Neural cell (in vitro differentiated cells): ENCODE measurements at regions not wholly inside any gene's neighbourhood (a gene's known extent, or its start where the extent isn't known, plus 50 kb on each side); places are given as distances from the start of the nearest gene placed in this dataset.

Experiments used
- H2AFZ ChIP-seq: fragments of 200-600, 300-800 bp; sonication (generic), shearing (Covaris generic); 2 replicates; pipeline ENCODE4 v1.6.0; 2014; ENCODE audit warnings: low read depth, mild to moderate bottlenecking, antibody characterized with exemption, low read length, moderate library complexity
- H3F3A ChIP-seq: fragments of 200-600 bp; shearing (Covaris generic); 2 replicates; pipeline ENCODE4 v1.6.1; 2016; ENCODE audit warnings: mild to moderate bottlenecking, moderate library complexity, mixed read lengths, antibody characterized with exemption, low read length; ENCODE audit not compliant: insufficient read depth, poor library complexity, severe bottlenecking
- H3K27ac ChIP-seq: fragments of 200-600, 300-800 bp; sonication (generic), shearing (Covaris generic); 2 replicates; pipeline ENCODE4 v1.5.1; 2014; ENCODE audit warnings: mild to moderate bottlenecking, low read length, moderate library complexity
- H3K27me3 ChIP-seq: fragments of 300-800, 200-600 bp; sonication (generic), shearing (Covaris generic); 2 replicates; pipeline ENCODE4 v1.6.0; 2014; ENCODE audit warnings: mild to moderate bottlenecking, low read depth, low read length, moderate library complexity; ENCODE audit not compliant: insufficient read depth
- H3K36me3 ChIP-seq: fragments of 300-800, 200-600 bp; sonication (generic), shearing (Covaris generic); 2 replicates; pipeline ENCODE4 v1.5.1; 2014; ENCODE audit warnings: mild to moderate bottlenecking, antibody characterized with exemption, low read length, moderate library complexity; ENCODE audit not compliant: insufficient read depth
- H3K4me2 ChIP-seq: fragments of 300-800, 200-600 bp; sonication (generic), shearing (Covaris generic); 2 replicates; pipeline ENCODE4 v1.6.0; 2014; ENCODE audit warnings: mild to moderate bottlenecking, low read length
- H3K4me3 ChIP-seq: fragments of 300-800, 200-600 bp; sonication (generic), shearing (Covaris generic); 2 replicates; pipeline ENCODE4 v1.5.1; 2014; ENCODE audit warnings: mild to moderate bottlenecking, low read length, moderate library complexity
- H3K79me2 ChIP-seq: fragments of 200-600 bp; shearing (Covaris generic); replicated peaks from 2 replicates; pipeline ENCODE4 v1.6.0; 2014; ENCODE audit warnings: mild to moderate bottlenecking, low read length, moderate library complexity; ENCODE audit not compliant: insufficient read depth
- H3K9ac ChIP-seq: fragments of 300-800, 200-600 bp; sonication (generic), shearing (Covaris generic); 2 replicates; pipeline ENCODE4 v1.6.1; 2016; ENCODE audit warnings: mild to moderate bottlenecking, low read length, mixed read lengths
- H3K9me2 ChIP-seq: fragments of 200-600 bp; shearing (Covaris generic); 2 replicates; pipeline ENCODE4 v1.6.1; 2016; ENCODE audit warnings: mild to moderate bottlenecking, low read length, mixed read lengths; ENCODE audit not compliant: insufficient read depth
- H3K9me3 ChIP-seq: fragments of 200-600, 300-800 bp; sonication (generic), shearing (Covaris generic); 2 replicates; pipeline ENCODE4 v1.6.1; 2016; ENCODE audit warnings: mild to moderate bottlenecking, mixed run types, low read length, moderate library complexity, mixed read lengths
- H4K20me1 ChIP-seq: fragments of 200-600 bp; shearing (Covaris generic); 2 replicates; pipeline ENCODE4 v1.6.1; 2016; ENCODE audit warnings: mild to moderate bottlenecking, mixed run types; ENCODE audit not compliant: insufficient read depth
- EP300 ChIP-seq: fragments of 450-650 bp; conservative IDR thresholded peaks from 2 replicates; pipeline ENCODE4 v1.6.1; 2014; ENCODE audit warnings: antibody characterized with exemption, mild to moderate bottlenecking, moderate library complexity; ENCODE audit not compliant: poor library complexity, severe bottlenecking
- EZH2 ChIP-seq: fragments of 200-600, 300-800 bp; shearing (Covaris generic), sonication (generic); IDR thresholded peaks from 2 replicates; pipeline ENCODE4 v1.6.1; 2014; ENCODE audit warnings: antibody characterized with exemption, low read length, borderline replicate concordance, mild to moderate bottlenecking; ENCODE audit not compliant: insufficient read depth, poor library complexity, severe bottlenecking
- MXI1 ChIP-seq: fragments of 450-650 bp; conservative IDR thresholded peaks from 2 replicates; pipeline ENCODE4 v1.6.1; 2014; ENCODE audit warnings: antibody characterized with exemption, mild to moderate bottlenecking; ENCODE audit not compliant: poor library complexity, severe bottlenecking
- POLR2AphosphoS5 ChIP-seq: IDR thresholded peaks from 2 replicates; pipeline ENCODE4 v1.6.1; 2012
- RAD21 ChIP-seq: fragments of 450-650 bp; conservative IDR thresholded peaks from 2 replicates; pipeline ENCODE4 v1.6.1; 2014; ENCODE audit warnings: antibody characterized with exemption, mild to moderate bottlenecking, moderate library complexity
- SMC3 ChIP-seq: fragments of 450-650 bp; conservative IDR thresholded peaks from 2 replicates; pipeline ENCODE4 v1.6.1; 2014; ENCODE audit warnings: antibody characterized with exemption, mild to moderate bottlenecking, moderate library complexity; ENCODE audit not compliant: poor library complexity
- TAF1 ChIP-seq: IDR thresholded peaks from 2 replicates; pipeline ENCODE4 v1.6.1; 2012; ENCODE audit warnings: low read depth
- TF ChIP-seq, protein P1 (sequence below): IDR thresholded peaks from 2 replicates; pipeline ENCODE4 v1.6.1; 2012; ENCODE audit warnings: borderline replicate concordance
- TF ChIP-seq, protein P2 (sequence below): fragments of 450-650 bp; IDR thresholded peaks from 2 replicates; pipeline ENCODE4 v1.5.1; 2014; ENCODE audit warnings: antibody characterized with exemption, mild to moderate bottlenecking, moderate library complexity; ENCODE audit not compliant: poor library complexity, severe bottlenecking

DNA sequence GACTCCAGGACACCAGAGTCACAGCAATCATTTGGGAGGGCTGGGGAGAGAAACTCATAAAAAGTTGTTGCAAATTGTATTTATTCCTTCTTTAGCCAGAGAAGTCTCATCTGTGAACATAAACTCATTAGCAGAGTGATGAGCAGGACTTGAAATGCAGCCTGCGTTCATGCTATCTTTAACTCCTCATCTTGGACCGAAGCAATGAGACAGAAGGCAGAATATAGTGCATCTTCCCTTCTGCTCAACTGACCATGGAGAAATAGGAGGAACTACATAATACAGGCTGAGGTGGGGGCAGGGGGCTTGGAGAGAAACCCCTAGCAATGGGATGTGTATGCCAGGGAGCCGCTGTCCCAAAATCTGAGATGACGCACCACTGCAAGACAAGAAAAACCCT, 121.8 kb upstream of the AJAP1 start:
- H3K79me2 ChIP-seq: no peaks in the 10 kb centered on the region
- no peak overlapping the region for H3K27ac ChIP-seq
- H3K27me3 ChIP-seq: no peaks in the 10 kb centered on the region
- H3K9ac ChIP-seq: no peak overlapping the region
- H2AFZ ChIP-seq: no peak overlapping the region
- no peaks in the 10 kb centered on the region for H3K36me3 ChIP-seq
- no peak overlapping the region for H3K4me2 ChIP-seq
- H3K4me3 ChIP-seq: no peak overlapping the region
- H3F3A ChIP-seq: no peaks in the 10 kb centered on the region
- TF ChIP-seq EP300 (no peak), RAD21 (no peak), EZH2 (no peak), SMC3 (no peak), POLR2AphosphoS5 (no peak), TAF1 (no peak), MXI1 (no peak)
- TF ChIP-seq, protein P1, sequence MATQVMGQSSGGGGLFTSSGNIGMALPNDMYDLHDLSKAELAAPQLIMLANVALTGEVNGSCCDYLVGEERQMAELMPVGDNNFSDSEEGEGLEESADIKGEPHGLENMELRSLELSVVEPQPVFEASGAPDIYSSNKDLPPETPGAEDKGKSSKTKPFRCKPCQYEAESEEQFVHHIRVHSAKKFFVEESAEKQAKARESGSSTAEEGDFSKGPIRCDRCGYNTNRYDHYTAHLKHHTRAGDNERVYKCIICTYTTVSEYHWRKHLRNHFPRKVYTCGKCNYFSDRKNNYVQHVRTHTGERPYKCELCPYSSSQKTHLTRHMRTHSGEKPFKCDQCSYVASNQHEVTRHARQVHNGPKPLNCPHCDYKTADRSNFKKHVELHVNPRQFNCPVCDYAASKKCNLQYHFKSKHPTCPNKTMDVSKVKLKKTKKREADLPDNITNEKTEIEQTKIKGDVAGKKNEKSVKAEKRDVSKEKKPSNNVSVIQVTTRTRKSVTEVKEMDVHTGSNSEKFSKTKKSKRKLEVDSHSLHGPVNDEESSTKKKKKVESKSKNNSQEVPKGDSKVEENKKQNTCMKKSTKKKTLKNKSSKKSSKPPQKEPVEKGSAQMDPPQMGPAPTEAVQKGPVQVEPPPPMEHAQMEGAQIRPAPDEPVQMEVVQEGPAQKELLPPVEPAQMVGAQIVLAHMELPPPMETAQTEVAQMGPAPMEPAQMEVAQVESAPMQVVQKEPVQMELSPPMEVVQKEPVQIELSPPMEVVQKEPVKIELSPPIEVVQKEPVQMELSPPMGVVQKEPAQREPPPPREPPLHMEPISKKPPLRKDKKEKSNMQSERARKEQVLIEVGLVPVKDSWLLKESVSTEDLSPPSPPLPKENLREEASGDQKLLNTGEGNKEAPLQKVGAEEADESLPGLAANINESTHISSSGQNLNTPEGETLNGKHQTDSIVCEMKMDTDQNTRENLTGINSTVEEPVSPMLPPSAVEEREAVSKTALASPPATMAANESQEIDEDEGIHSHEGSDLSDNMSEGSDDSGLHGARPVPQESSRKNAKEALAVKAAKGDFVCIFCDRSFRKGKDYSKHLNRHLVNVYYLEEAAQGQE: no peak
- TF ChIP-seq, protein P2, sequence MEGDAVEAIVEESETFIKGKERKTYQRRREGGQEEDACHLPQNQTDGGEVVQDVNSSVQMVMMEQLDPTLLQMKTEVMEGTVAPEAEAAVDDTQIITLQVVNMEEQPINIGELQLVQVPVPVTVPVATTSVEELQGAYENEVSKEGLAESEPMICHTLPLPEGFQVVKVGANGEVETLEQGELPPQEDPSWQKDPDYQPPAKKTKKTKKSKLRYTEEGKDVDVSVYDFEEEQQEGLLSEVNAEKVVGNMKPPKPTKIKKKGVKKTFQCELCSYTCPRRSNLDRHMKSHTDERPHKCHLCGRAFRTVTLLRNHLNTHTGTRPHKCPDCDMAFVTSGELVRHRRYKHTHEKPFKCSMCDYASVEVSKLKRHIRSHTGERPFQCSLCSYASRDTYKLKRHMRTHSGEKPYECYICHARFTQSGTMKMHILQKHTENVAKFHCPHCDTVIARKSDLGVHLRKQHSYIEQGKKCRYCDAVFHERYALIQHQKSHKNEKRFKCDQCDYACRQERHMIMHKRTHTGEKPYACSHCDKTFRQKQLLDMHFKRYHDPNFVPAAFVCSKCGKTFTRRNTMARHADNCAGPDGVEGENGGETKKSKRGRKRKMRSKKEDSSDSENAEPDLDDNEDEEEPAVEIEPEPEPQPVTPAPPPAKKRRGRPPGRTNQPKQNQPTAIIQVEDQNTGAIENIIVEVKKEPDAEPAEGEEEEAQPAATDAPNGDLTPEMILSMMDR: no peak
- H4K20me1 ChIP-seq: no peaks in the 10 kb centered on the region
- H3K9me2 ChIP-seq: no peaks in the 10 kb centered on the region
- H3K9me3 ChIP-seq: no peaks in the 10 kb centered on the region

DNA sequence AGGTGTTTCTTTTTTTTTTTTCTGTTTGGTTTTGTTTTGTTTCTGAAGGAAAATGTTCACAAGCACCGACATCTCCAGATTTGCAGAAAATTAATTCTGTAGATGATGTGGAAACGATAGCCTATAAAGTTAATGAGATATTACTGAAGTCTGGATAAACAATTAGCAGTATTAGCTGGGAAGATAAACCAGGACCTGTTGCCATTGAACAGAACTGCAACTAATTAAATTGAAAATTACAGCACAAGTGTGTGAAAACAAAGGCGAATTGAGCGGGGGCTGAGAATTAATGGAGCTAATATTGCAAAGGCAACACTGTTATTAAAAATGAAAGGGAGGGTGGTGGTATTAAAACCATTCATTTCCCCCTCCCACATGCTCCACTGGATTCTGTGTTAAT, 107.5 kb upstream of the AJAP1 start:
- H3K27me3 ChIP-seq: no peaks in the 10 kb centered on the region
- H2AFZ ChIP-seq: no peak overlapping the region
- no peak overlapping the region for H3K9ac ChIP-seq
- H3K4me2 ChIP-seq: no peak overlapping the region
- peaks cover 10% of the 10 kb centered on the region for H3K9me3 ChIP-seq
- H3K36me3 ChIP-seq: no peaks in the 10 kb centered on the region
- H3K79me2 ChIP-seq: no peaks in the 10 kb centered on the region
- TF ChIP-seq EP300 (no peak), TAF1 (no peak), SMC3 (no peak), MXI1 (no peak), EZH2 (no peak), POLR2AphosphoS5 (no peak), RAD21 (no peak)
- TF ChIP-seq, protein P1: no peak
- TF ChIP-seq, protein P2: no peak
- no peaks in the 10 kb centered on the region for H3F3A ChIP-seq
- H3K4me3 ChIP-seq: no peak overlapping the region
- H4K20me1 ChIP-seq: no peaks in the 10 kb centered on the region
- no peaks in the 10 kb centered on the region for H3K9me2 ChIP-seq
- H3K27ac ChIP-seq: no peak overlapping the region
